Mesendoderm (in vitro differentiated cells): ENCODE measurements at regions not wholly inside any gene's neighbourhood (a gene's known extent, or its start where the extent isn't known, plus 50 kb on each side); places are given as distances from the start of the nearest gene placed in this dataset.

Experiments used
- DNase-seq: peaks from one replicate; pipeline ENCODE4 v3.0.0; 2013
- H2AK5ac ChIP-seq: 2 replicates; pipeline ENCODE4 v1.6.1; 2013; ENCODE audit warnings: low read length, inconsistent platforms
- H2BK120ac ChIP-seq: 2 replicates; pipeline ENCODE4 v1.6.1; 2013; ENCODE audit warnings: low read depth, mild to moderate bottlenecking, low read length, moderate library complexity, mixed read lengths
- H2BK15ac ChIP-seq: replicated peaks from 2 replicates; pipeline ENCODE4 v1.6.1; 2013; ENCODE audit warnings: low read depth, mild to moderate bottlenecking, moderate library complexity
- H2BK5ac ChIP-seq: 2 replicates; pipeline ENCODE4 v1.6.1; 2013; ENCODE audit warnings: low read length, inconsistent platforms
- H3K18ac ChIP-seq: 2 replicates; pipeline ENCODE4 v1.6.1; 2013; ENCODE audit warnings: mild to moderate bottlenecking, low read length, mixed read lengths
- H3K23ac ChIP-seq: one replicate; pipeline ENCODE4 v1.6.1; 2013; ENCODE audit warnings: low read length
- H3K27ac ChIP-seq: 2 replicates; pipeline ENCODE4 v1.5.1; 2013; ENCODE audit warnings: low read depth, mild to moderate bottlenecking, inconsistent platforms, low read length, moderate library complexity
- H3K27me3 ChIP-seq: 2 replicates; pipeline ENCODE4 v1.6.1; 2013; ENCODE audit warnings: low read length, control low read depth, mild to moderate bottlenecking, inconsistent platforms; ENCODE audit not compliant: insufficient read depth, poor library complexity
- H3K36me3 ChIP-seq: 2 replicates; pipeline ENCODE4 v1.6.1; 2013; ENCODE audit warnings: low read length, inconsistent platforms; ENCODE audit not compliant: control insufficient read depth, insufficient read depth
- H3K4ac ChIP-seq: one replicate; pipeline ENCODE4 v1.6.1; 2013; ENCODE audit warnings: low read depth, mild to moderate bottlenecking, low read length, moderate library complexity
- H3K4me1 ChIP-seq: 2 replicates; pipeline ENCODE4 v1.6.1; 2013; ENCODE audit warnings: low read depth, low read length, inconsistent platforms; ENCODE audit not compliant: control insufficient read depth
- H3K4me2 ChIP-seq: 2 replicates; pipeline ENCODE4 v1.6.1; 2013; ENCODE audit warnings: low read length
- H3K4me3 ChIP-seq: 2 replicates; pipeline ENCODE4 v1.5.1; 2013; ENCODE audit warnings: mild to moderate bottlenecking, low read length
- H3K56ac ChIP-seq: one replicate; pipeline ENCODE4 v1.6.1; 2013; ENCODE audit warnings: low read length
- H3K79me1 ChIP-seq: 2 replicates; pipeline ENCODE4 v1.6.1; 2013; ENCODE audit warnings: low read length, inconsistent platforms
- H3K79me2 ChIP-seq: 2 replicates; pipeline ENCODE4 v1.6.1; 2013; ENCODE audit warnings: mild to moderate bottlenecking, low read length; ENCODE audit not compliant: control insufficient read depth, insufficient read depth
- H3K9ac ChIP-seq: 2 replicates; pipeline ENCODE4 v1.6.1; 2013; ENCODE audit warnings: low read length, inconsistent platforms
- H4K5ac ChIP-seq: one replicate; pipeline ENCODE4 v1.6.1; 2013; ENCODE audit warnings: low read length
- H4K8ac ChIP-seq: one replicate; pipeline ENCODE4 v1.6.1; 2013; ENCODE audit warnings: low read depth, mild to moderate bottlenecking, control low read depth, low read length, moderate library complexity
- WGBS: extraction: QIAGEN DNeasy Blood & Tissue Kit; methylation state at CpG from one replicate; pipeline ENCODE4 v1.1.7; 2013; ENCODE audit warnings: low lambda C conversion rate, missing lambda C conversion rate; ENCODE audit not compliant: insufficient coverage; ENCODE audit errors: extremely low coverage; 5-methylcytosine and 5-hydroxymethylcytosine counted together

DNA sequence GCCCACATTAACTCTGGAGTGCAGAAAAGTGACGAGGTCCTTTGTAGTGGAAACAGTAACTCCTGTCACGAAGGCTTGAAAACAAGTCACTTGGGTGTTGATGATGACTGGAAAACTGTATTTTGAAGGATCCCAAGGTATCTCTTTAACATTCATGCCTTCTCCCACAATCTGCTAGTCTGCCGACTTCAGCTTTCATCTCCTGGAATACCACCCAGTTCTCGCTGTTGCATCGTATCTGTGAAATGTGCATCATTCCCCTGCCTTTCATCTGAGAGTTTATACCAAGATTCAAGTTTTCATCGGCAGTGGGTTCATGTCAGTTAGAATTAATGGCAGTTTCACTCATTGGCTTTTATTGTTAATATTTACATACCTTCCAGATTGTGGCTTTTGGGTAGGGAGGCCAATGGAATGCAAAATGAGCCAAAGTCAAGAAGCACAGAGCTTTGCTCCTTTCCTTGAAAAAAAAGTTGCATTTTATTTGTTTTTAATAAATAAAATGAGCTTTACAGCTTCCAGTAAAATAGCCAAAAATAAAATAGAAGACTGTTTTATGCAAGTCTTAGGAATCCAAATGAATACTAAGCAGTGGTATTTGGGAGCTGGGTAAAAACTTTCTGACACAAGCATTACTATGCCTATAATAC is 575.2 kb upstream of the WWC1 start:
- Histone ChIP-seq H3K79me1 (no peaks in the 10 kb centered on the region), H3K4me1 (no peaks in the 10 kb centered on the region), H3K4me2 (no peak overlapping the region), H3K56ac (no peak overlapping the region), H3K4me3 (no peak overlapping the region), H2BK5ac (no peak overlapping the region), H4K8ac (no peak overlapping the region), H3K36me3 (no peaks in the 10 kb centered on the region), H3K9ac (no peak overlapping the region), H3K27ac (no peak overlapping the region), H2AK5ac (no peak overlapping the region), H3K79me2 (no peaks in the 10 kb centered on the region), H3K4ac (no peak overlapping the region), H2BK120ac (no peak overlapping the region), H3K23ac (no peak overlapping the region), H3K18ac (no peak overlapping the region), H4K5ac (no peak overlapping the region), H3K27me3 (no peaks in the 10 kb centered on the region), H2BK15ac (no peak overlapping the region)
- DNase-seq, result no peak
- WGBS, result no CpG with 5 or more reads among the region's 6 CpGs

DNA sequence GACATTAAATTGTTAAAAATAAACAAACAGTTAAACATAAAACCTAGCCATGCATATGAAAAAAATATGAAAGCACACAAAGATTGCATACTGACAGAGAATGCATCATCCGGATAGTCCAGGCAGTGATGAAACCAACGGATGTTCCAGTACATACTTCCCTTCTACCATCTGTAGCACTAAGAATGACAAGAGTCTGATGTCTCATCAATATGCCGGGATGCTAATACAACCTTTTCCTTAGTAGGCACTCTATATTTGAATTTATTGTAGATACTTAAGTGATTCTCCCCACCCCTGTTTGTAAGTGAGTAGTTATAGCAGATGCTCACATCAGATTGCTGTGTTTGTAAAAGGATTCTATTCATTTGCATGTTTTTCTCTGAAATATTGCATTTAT is 571.2 kb upstream of the WWC1 start:
- Histone ChIP-seq H3K4me2 (no peak overlapping the region), H3K9ac (no peak overlapping the region), H3K56ac (no peak overlapping the region), H2BK5ac (no peak overlapping the region), H2AK5ac (no peak overlapping the region), H3K79me1 (no peaks in the 10 kb centered on the region), H3K4me3 (no peak overlapping the region), H2BK120ac (no peak overlapping the region), H3K23ac (no peak overlapping the region), H3K4me1 (no peaks in the 10 kb centered on the region), H3K36me3 (no peaks in the 10 kb centered on the region), H3K27ac (no peak overlapping the region), H3K18ac (no peak overlapping the region), H2BK15ac (no peak overlapping the region), H3K27me3 (no peaks in the 10 kb centered on the region), H4K8ac (no peak overlapping the region), H4K5ac (no peak overlapping the region), H3K79me2 (no peaks in the 10 kb centered on the region), H3K4ac (no peak overlapping the region)
- no CpG with 5 or more reads among the region's 3 CpGs for WGBS
- no peak for DNase-seq

DNA sequence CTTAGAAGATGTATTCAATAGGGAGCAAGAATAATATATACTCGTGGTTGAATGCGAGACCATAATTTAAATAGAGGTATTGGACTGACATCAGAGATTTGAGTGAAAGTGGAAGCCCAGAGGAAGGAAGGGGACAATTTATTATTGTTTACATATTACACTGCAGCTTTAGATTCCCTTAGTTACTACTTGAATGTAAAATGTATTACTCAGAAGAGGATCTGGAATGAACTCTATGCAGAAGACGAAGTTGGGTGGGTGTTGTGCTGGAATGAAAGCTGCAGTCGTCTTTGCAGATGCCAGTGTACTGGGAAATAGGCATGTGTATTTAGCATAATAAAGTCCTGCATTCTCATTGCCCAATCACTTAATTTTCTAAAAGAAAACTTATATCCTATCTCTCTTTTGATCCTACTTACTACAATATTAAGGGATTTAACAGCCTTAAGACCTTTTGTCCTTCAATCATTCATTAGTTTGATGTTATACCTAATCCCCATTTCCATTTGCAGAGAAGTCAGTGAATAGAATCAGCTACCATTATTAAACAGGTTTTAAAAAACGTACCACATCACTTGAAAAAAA is 570.7 kb upstream of the WWC1 start:
- Histone ChIP-seq H4K8ac (no peak overlapping the region), H3K27me3 (no peaks in the 10 kb centered on the region), H3K36me3 (no peaks in the 10 kb centered on the region), H2BK15ac (no peak overlapping the region), H3K4me2 (no peak overlapping the region), H4K5ac (no peak overlapping the region), H3K79me2 (no peaks in the 10 kb centered on the region), H3K4me1 (no peaks in the 10 kb centered on the region), H2BK120ac (no peak overlapping the region), H3K4me3 (no peak overlapping the region), H3K56ac (no peak overlapping the region), H3K18ac (no peak overlapping the region), H3K9ac (no peak overlapping the region), H3K79me1 (no peaks in the 10 kb centered on the region), H3K27ac (no peak overlapping the region), H2AK5ac (no peak overlapping the region), H3K23ac (no peak overlapping the region), H3K4ac (no peak overlapping the region), H2BK5ac (no peak overlapping the region)
- DNase-seq, result no peak
- WGBS, result no CpG with 5 or more reads among the region's 5 CpGs

- no peak overlapping the region for H3K9ac ChIP-seq
- DNase-seq, result peak; percentile 42
- no peak overlapping the region for H3K4me3 ChIP-seq
- no peak overlapping the region for H4K8ac ChIP-seq
- no peak overlapping the region for H2AK5ac ChIP-seq
- no peak overlapping the region for H3K4ac ChIP-seq
- no peak overlapping the region for H3K18ac ChIP-seq
- H3K56ac ChIP-seq, result no peak overlapping the region
- H3K23ac ChIP-seq, result no peak overlapping the region
- H3K4me1 ChIP-seq, result no peaks in the 10 kb centered on the region
- H3K36me3 ChIP-seq, result no peaks in the 10 kb centered on the region
- H2BK5ac ChIP-seq, result no peak overlapping the region
- H2BK15ac ChIP-seq, result no peak overlapping the region
- no peak overlapping the region for H2BK120ac ChIP-seq
- H3K79me2 ChIP-seq, result no peaks in the 10 kb centered on the region
- no peaks in the 10 kb centered on the region for H3K27me3 ChIP-seq
- no peak overlapping the region for H3K4me2 ChIP-seq
- H3K27ac ChIP-seq, result no peak overlapping the region
- no peaks in the 10 kb centered on the region for H3K79me1 ChIP-seq
- WGBS, result no CpG with 5 or more reads among the region's 3 CpGs
- H4K5ac ChIP-seq, result no peak overlapping the region
Measured at GRCh38 chr5:167721926-167722440, 569.5 kb upstream of the WWC1 start.

DNA sequence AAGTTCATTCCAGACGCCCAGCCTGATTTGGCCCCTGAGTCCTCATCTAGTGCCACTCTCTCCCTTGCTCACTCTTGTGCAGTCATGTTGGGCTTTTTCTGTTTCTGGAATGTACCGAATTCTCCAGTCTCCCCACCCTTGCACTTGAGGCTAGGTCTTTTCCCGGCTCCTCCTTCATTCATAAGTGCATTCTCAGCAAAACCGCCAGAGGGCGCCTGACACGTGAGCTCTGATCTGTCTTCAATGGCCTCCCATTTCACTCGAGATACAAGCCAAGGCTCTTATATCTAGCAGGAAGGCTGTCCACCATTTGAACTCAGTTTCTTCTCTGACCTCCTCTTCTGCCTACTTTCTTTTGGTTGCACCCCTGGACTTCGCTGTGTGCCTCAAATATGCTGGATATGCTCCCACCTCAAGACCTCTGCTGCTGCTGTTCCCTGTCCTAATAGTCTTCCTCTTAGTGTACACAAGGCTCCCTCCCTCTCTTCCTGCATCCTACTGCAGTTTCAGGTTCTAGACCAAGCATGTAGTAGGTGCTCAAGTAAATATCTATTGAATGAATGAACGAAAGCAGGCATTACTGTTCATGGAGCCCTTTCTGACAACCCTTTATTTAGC is 568.1 kb upstream of the WWC1 start:
- peak; percentile 94 for DNase-seq
- no peaks in the 10 kb centered on the region for H3K27me3 ChIP-seq
- H3K4me1 ChIP-seq, result no peaks in the 10 kb centered on the region
- no peak overlapping the region for H2BK15ac ChIP-seq
- no peak overlapping the region for H2BK120ac ChIP-seq
- H4K5ac ChIP-seq, result no peak overlapping the region
- no peak overlapping the region for H3K4me3 ChIP-seq
- H2AK5ac ChIP-seq, result no peak overlapping the region
- H3K27ac ChIP-seq, result no peak overlapping the region
- no peak overlapping the region for H4K8ac ChIP-seq
- no peak overlapping the region for H3K4me2 ChIP-seq
- no CpG with 5 or more reads among the region's 9 CpGs for WGBS
- no peak overlapping the region for H3K18ac ChIP-seq
- no peak overlapping the region for H3K4ac ChIP-seq
- H3K79me2 ChIP-seq, result no peaks in the 10 kb centered on the region
- H2BK5ac ChIP-seq, result no peak overlapping the region
- no peaks in the 10 kb centered on the region for H3K36me3 ChIP-seq
- H3K23ac ChIP-seq, result no peak overlapping the region
- no peak overlapping the region for H3K9ac ChIP-seq
- no peaks in the 10 kb centered on the region for H3K79me1 ChIP-seq
- no peak overlapping the region for H3K56ac ChIP-seq
